ENCODE measurements at regions not wholly inside any gene's neighbourhood (a gene's known extent, or its start where the extent isn't known, plus 50 kb on each side); places are given as distances from the start of the nearest gene placed in this dataset.
"Not testable (repeated sequence)": the region's sequence is repeated elsewhere in the genome, so short reads cannot be mapped to it uniquely, and the experiment has no call there.

DNA sequence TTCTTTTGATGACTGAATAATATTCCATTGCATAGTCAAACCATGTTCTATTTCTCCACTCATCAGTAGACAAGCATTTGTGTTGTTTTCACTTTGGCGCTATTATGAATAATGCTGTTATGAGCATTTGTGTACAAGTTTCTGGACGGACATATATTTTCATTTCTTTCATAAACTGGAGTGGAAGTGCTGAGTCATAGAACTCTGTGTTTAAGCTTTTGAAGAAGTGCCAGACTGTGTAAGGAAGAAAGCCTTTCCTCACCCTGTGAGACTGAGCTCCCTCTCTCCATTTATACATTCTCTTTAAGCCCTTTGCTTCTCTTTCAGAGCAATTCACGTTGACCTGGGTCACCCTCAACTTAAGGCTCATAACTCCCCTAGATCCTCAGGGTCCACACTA lies 169.5 kb downstream of the OTOP1 start:
- ATAC-seq, DNase-seq, H3K4me1 Mint-ChIP-seq, H3K36me3 Mint-ChIP-seq, H3K4me3 Mint-ChIP-seq, POLR2A ChIA-PET, H3K27ac Mint-ChIP-seq: not testable (repeated sequence)
- Mint-ChIP-seq H3K9me3 (peaks cover 2 to 11% (median 8%) of the 10 kb centered on the region in 9 donors), H3K27me3 (peaks cover 4 to 29% (median 19%) of the 10 kb centered on the region in 5 donors)

DNA sequence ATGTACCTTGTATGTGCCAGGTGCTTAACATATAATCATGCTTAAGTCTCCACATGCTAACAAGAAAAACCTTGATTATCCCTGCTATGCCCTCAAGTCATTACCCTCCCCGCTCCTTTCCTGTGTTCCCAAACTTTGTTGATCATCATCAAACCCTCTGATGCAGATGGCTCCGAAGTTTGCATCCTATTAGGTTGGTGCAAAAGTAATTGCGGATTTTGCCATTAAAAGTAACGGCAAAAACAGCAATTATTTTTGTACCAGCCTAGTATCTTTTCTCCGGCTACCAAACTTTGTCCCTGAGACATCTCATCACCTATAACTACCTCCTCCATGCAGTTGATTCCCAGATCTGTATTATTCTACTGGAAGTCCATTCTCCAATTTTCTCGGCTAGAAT lies 142.6 kb downstream of the OTOP1 start:
- Mint-ChIP-seq H3K36me3 (peaks cover 0 to 11% (median 5%) of the 10 kb centered on the region in 3 donors), H3K27me3 (peaks cover 3 to 51% (median 13%) of the 10 kb centered on the region in 5 donors)
- POLR2A ChIA-PET, H3K4me3 Mint-ChIP-seq, H3K27ac Mint-ChIP-seq, ATAC-seq, H3K4me1 Mint-ChIP-seq, DNase-seq, H3K9me3 Mint-ChIP-seq: not testable (repeated sequence)

DNA sequence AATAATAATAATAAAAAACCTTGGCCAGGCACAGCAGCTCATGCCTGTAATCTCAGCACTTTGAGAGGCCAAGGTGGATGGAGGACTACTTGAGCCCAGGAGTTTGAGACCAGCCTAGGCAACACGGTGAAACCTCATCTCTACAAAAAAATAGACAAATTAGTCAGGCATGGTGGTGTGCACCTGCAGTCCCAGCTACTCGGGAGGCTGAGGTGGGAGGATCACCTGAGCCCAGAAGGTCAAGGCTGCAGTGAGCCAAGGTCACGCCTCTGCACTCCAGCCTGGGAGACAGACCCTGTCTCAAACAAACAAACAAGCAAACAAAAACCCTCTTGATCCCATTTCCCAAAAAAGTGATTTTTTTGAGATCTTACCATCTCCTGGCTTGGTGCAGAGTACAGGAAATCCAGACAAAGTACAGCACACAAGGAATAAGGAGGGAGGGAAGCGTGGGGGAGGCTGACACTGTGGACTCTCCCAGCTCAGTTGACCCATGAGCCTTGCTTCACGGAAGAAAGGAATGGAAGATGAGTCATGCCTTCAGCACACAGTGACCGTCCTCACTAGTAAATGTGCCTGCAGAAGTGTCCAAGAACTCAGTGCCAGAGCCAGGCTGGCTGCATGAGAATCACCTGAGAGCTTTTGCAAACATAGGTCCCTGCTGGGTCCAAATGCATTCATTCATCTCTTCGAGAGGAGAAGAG lies 136.9 kb downstream of the OTOP1 start:
- H3K27ac Mint-ChIP-seq, H3K36me3 Mint-ChIP-seq, POLR2A ChIA-PET, DNase-seq, H3K4me3 Mint-ChIP-seq, H3K4me1 Mint-ChIP-seq, ATAC-seq, H3K9me3 Mint-ChIP-seq: not testable (repeated sequence)
- H3K27me3 Mint-ChIP-seq: peaks cover under 1 to 32% (median 4%) of the 10 kb centered on the region in 5 donors

DNA sequence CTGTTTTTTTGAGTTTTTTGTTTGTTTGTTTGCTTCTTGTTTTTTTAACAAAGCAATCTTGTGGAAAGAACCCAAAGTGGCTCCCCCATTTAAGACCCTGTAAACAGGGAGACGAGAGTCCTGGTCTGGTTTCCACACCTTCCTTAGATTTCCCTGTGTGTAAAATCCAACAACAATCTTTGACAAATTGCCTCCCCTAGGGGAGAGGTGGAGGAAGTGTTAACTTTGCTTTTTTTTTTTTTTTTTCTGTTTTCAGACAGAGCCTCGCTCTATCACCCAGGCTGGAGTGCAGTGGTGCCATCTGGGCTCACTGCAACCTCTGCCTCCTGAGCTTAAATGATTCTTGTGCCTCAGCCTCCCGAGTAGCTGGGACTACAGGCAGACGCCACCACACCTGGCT lies 136.0 kb downstream of the OTOP1 start:
- H3K9me3 Mint-ChIP-seq, DNase-seq, ATAC-seq, H3K36me3 Mint-ChIP-seq, H3K4me3 Mint-ChIP-seq, H3K4me1 Mint-ChIP-seq, POLR2A ChIA-PET, H3K27ac Mint-ChIP-seq: not testable (repeated sequence)
- peaks cover 0 to 23% (median 4%) of the 10 kb centered on the region in 5 donors for H3K27me3 Mint-ChIP-seq

DNA sequence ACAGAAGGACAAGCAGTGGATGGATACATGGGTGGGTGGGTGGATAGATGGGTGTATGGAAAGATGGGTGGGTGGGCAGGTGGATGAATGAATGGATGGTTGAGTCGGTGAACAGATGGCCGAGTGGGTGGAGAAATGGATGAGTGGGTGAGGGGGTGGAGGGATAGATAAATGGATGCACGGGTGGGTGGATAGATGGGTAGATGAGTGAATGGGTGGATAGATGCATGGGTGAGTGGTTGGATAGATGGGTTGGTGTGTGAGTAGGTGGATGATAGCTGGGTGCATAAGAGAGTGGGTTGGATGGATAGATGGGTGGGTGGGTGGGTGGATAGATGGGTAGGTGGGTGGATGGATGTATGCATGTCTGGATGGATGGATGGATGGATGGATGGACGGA lies 134.6 kb downstream of the OTOP1 start:
- H3K4me3 Mint-ChIP-seq, H3K4me1 Mint-ChIP-seq, DNase-seq, H3K9me3 Mint-ChIP-seq, ATAC-seq, H3K27ac Mint-ChIP-seq, POLR2A ChIA-PET, H3K36me3 Mint-ChIP-seq: not testable (repeated sequence)
- peaks cover 0 to 20% (median 2%) of the 10 kb centered on the region in 5 donors for H3K27me3 Mint-ChIP-seq

DNA sequence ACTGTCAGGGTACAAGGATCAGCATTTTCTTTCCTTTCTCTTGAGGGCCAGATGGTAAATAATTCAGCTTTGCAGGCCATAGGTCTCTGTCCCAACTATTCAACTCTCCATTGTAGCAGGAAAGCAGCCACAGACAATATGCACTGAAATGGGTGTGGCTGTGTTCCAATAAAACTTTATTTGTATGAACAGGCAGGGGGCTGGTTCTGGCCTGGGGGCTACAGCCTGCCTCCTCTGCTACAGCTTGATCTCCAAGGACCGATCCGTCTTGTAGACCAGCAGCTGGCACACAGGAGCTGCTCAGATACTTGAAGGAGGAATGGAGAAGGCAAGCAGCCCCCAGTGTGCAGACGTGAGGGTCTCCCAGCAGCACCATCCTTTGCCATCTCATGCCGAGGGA lies 127.1 kb downstream of the OTOP1 start:
- ATAC-seq, DNase-seq, H3K9me3 Mint-ChIP-seq, H3K4me1 Mint-ChIP-seq, POLR2A ChIA-PET, H3K36me3 Mint-ChIP-seq, H3K4me3 Mint-ChIP-seq: not testable (repeated sequence)
- H3K27ac Mint-ChIP-seq: peak overlapping the region in 1 of 10 donors; percentile 7
- H3K27me3 Mint-ChIP-seq: peaks cover 0 to 13% (median 11%) of the 10 kb centered on the region in 5 donors

DNA sequence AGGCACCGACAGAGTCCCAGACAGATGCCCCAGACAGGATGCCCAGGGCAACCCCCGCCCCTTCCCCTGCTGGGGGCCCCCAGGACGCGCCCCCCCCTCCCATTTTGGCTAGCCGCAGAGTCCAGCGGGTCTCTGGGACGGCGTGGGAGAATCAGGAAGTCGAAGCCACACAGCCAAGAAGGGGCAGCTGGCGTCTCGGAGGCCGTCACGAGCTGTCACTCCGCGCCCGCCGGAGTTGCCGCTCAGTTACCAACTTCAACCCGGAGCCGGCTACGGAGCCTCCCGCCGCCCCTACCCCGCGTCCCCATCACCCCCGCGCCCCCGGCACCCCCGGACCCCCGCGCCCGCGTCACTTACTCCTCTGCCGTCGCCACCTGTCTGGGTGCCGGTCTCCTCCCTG lies 119.8 kb downstream of the OTOP1 start:
- peaks cover 0 to 53% (median 34%) of the 10 kb centered on the region in 5 donors for H3K27me3 Mint-ChIP-seq
- peak overlapping the region in 9 of 10 donors; percentile 39 to 82 (median 59) for H3K4me3 Mint-ChIP-seq
- peak in 1 of 2 donors; percentile 32 for ATAC-seq
- H3K4me1 Mint-ChIP-seq, H3K9me3 Mint-ChIP-seq, POLR2A ChIA-PET, H3K36me3 Mint-ChIP-seq, DNase-seq: not testable (repeated sequence)
- peak overlapping the region in 1 of 10 donors; percentile 78 for H3K27ac Mint-ChIP-seq

DNA sequence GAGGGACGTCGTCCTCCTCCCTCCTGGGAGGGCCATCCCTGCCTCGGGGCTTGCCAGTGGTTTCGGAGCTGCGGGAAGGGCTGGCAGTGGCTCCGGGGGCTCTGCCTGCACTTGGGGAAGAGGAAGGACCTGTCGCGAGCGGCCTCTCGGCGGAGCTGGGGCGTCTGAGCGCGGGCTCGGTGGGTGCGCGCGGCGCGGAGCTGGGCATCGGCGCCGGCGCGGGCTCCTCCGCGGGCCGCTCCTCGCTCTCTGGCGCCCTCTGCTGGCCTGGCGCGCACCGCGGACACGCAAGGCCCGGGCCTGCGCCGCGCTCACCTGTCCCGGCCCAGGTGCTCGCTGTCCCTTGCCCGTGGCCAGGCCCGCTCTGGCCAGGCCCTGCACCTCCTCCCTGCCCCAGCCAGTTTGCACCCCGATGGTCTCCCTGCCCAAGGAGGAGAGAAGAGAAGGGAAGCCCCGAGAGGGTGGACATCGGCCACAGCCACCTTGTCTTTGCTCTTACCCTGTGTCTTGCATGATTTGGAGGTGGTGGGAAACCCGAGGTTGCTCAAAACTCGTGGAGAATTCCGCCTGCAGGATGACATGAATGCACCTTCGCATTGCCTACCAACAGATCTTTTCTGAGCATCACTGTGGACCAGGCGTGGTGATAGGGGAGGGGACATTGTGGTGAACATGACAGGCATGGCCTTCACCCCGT lies 119.2 kb downstream of the OTOP1 start:
- H3K4me3 Mint-ChIP-seq: peak overlapping the region in 9 of 10 donors; percentile 59 to 82 (median 75)
- H3K27me3 Mint-ChIP-seq: peaks cover 0 to 48% (median 30%) of the 10 kb centered on the region in 5 donors
- H3K36me3 Mint-ChIP-seq, POLR2A ChIA-PET, H3K4me1 Mint-ChIP-seq, H3K9me3 Mint-ChIP-seq, H3K27ac Mint-ChIP-seq: not testable (repeated sequence)
- ATAC-seq (peak; percentile 16 to 99), DNase-seq (peak in 9 of 10 donors; percentile 38 to 83 (median 70))

DNA sequence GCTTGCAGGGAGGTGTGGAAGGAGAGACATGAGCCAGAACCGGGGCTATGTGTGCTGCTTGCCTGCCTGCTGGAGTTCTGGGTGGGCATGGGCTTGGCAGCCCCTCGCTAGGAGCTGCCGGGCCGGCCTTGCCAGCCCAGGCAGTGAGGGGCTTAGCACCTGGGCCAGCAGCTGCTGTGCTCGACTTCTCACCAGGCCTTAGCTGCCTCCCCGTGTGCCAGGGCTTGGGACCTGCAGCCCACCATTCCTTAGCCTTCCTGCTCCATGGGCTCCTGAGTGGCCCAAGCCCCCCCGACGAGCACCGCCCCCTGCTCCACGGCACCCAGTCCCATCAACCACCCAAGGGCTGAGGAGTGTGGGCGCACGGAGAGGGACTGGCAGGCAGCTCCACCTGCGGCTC lies 111.3 kb downstream of the OTOP1 start:
- H3K27me3 Mint-ChIP-seq: peaks cover 0 to 15% (median 8%) of the 10 kb centered on the region in 5 donors
- H3K4me1 Mint-ChIP-seq, POLR2A ChIA-PET, H3K9me3 Mint-ChIP-seq, H3K36me3 Mint-ChIP-seq, H3K4me3 Mint-ChIP-seq, DNase-seq, ATAC-seq, H3K27ac Mint-ChIP-seq: not testable (repeated sequence)

DNA sequence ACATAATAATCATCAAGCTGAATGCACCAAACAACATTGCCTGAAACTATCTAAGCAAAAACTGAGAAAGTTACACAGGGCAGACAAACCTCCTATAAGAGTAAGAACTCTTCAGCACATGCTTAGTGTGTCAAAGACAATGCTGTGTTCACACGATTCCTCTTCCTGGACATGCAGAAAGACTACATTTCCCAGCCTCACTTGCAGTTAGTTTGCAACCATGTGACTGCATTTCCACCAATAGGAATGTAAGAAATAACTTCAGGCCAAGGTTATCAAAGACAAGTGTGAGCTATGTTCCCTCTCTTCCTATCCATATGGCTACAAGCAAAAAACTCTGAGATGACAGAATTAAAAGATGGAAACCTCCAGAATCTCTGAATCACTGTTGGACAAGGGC lies 109.8 kb downstream of the OTOP1 start:
- H3K27me3 Mint-ChIP-seq, H3K36me3 Mint-ChIP-seq, H3K9me3 Mint-ChIP-seq, DNase-seq, H3K4me3 Mint-ChIP-seq, H3K4me1 Mint-ChIP-seq, POLR2A ChIA-PET, H3K27ac Mint-ChIP-seq, ATAC-seq: not testable (repeated sequence)

DNA sequence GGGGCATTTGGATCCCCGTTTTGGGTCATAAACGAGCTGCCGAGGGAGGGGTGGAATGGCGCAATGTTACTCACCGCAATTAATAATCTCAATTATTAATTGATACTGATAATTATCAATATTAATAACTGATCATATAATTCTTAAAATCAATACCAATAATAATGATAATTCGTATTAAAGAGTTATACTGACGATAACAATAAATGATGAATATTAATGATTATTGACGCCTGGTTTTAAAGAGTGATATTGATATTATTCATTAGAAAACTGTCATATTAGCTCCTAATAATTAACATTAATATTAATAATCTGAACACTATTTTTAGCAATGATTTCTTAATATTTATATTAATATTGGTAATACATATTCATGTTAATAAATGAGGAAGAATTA lies 92.4 kb downstream of the OTOP1 start:
- H3K27me3 Mint-ChIP-seq: peaks cover 0 to 13% (median 0%) of the 10 kb centered on the region in 5 donors
- H3K27ac Mint-ChIP-seq, H3K36me3 Mint-ChIP-seq, H3K4me3 Mint-ChIP-seq, H3K4me1 Mint-ChIP-seq, H3K9me3 Mint-ChIP-seq, DNase-seq, ATAC-seq, POLR2A ChIA-PET: not testable (repeated sequence)

DNA sequence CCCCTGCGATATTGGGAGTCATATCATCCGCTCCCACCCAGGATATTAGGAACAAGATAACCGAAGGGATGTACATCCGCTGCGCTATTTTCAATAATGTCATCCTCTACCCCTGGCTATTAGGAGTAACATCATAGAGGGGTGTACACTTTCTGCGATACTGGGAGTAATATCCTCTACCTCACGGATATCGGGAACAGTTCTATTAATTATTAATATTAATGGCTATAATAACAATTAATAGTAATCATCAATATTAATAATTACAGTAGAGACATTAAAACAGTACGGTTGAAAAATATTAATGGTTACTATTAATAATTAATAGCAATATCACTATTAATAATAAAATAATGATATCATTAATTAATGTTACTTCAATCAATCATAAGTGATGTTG lies 90.1 kb downstream of the OTOP1 start:
- DNase-seq, H3K4me3 Mint-ChIP-seq, H3K4me1 Mint-ChIP-seq, POLR2A ChIA-PET, H3K36me3 Mint-ChIP-seq, H3K27ac Mint-ChIP-seq, ATAC-seq, H3K9me3 Mint-ChIP-seq: not testable (repeated sequence)
- H3K27me3 Mint-ChIP-seq: peaks cover 0 to 13% (median 0%) of the 10 kb centered on the region in 5 donors
